ENCODE measurements at regions not wholly inside any gene's neighbourhood (a gene's known extent, or its start where the extent isn't known, plus 50 kb on each side); places are given as distances from the start of the nearest gene placed in this dataset.

DNA sequence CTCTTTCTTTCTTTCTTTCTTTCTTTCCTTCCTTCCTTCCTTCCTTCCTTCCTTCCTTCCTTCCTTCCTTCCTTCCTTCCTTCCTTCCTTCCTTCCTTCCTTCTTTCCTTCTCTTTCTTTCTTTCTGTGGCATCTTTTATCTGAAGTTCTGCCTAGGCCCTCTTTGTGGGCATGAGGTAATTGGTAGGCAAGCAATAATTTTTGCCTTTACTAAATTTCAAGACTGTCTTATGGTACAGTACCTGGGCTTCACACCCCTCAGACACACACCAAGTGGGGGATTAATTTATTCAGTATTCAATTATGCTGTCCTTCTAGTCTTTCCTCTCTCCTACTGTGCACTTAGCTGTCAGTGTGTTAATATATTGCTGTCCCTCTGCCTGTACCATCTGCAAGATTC lies 155.5 kb downstream of the OXSM start:
- no peak for TF ChIP-seq ZFX (IDR thresholded peaks at IDR 0.05; ENCODE audit: borderline replicate concordance)
- TF ChIP-seq, protein P1, sequence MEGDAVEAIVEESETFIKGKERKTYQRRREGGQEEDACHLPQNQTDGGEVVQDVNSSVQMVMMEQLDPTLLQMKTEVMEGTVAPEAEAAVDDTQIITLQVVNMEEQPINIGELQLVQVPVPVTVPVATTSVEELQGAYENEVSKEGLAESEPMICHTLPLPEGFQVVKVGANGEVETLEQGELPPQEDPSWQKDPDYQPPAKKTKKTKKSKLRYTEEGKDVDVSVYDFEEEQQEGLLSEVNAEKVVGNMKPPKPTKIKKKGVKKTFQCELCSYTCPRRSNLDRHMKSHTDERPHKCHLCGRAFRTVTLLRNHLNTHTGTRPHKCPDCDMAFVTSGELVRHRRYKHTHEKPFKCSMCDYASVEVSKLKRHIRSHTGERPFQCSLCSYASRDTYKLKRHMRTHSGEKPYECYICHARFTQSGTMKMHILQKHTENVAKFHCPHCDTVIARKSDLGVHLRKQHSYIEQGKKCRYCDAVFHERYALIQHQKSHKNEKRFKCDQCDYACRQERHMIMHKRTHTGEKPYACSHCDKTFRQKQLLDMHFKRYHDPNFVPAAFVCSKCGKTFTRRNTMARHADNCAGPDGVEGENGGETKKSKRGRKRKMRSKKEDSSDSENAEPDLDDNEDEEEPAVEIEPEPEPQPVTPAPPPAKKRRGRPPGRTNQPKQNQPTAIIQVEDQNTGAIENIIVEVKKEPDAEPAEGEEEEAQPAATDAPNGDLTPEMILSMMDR (IDR thresholded peaks at IDR 0.05) = no peak
